Nucleus accumbens (tissue), 56 donors: ENCODE measurements at regions not wholly inside any gene's neighbourhood (a gene's known extent, or its start where the extent isn't known, plus 50 kb on each side); places are given as distances from the start of the nearest gene placed in this dataset.

Experiments used
- DNase-seq, 56 donors: peaks; one replicate each; lab custom pipeline; 2025; lab: John Stamatoyannopoulos, UW

- peak in 5 of 56 donors; percentile 7 to 25 (median 12) for DNase-seq
These were observed 51.1 kb upstream of the ZNF236 start for GRCh38 chr18:76771192-76771799.

- no peak for DNase-seq
These were observed 54.4 kb upstream of the ZNF236 start for GRCh38 chr18:76767954-76768353.

- DNase-seq, result no peak
These were observed 55.9 kb upstream of the ZNF236 start for GRCh38 chr18:76766429-76766828.

- no peak for DNase-seq
These were observed 56.7 kb upstream of the ZNF236 start for GRCh38 chr18:76765649-76766048.

GRCh38 chr18:76764291-76764901 is 58.0 kb upstream of the ZNF236 start:
- peak in 9 of 56 donors; percentile 3 to 54 (median 24) for DNase-seq

- DNase-seq, result no peak
These were observed 63.3 kb upstream of the ZNF236 start for GRCh38 chr18:76759056-76759455.

- no peak for DNase-seq
These were observed 64.4 kb upstream of the ZNF236 start for GRCh38 chr18:76757925-76758324.

GRCh38 chr18:76757335-76757734 is 65.0 kb upstream of the ZNF236 start:
- no peak for DNase-seq

- DNase-seq, result no peak
These were observed 65.7 kb upstream of the ZNF236 start for GRCh38 chr18:76756531-76757253.

GRCh38 chr18:76754351-76754750 is 68.0 kb upstream of the ZNF236 start:
- DNase-seq, result no peak

- no peak for DNase-seq
These were observed 70.0 kb upstream of the ZNF236 start for GRCh38 chr18:76752400-76752799.

- no peak for DNase-seq
These were observed 71.2 kb upstream of the ZNF236 start for GRCh38 chr18:76750917-76751890.

GRCh38 chr18:76750269-76750668 is 72.1 kb upstream of the ZNF236 start:
- no peak for DNase-seq

GRCh38 chr18:76747676-76748075 is 74.7 kb upstream of the ZNF236 start:
- DNase-seq, result no peak

- DNase-seq, result no peak
These were observed 81.0 kb upstream of the ZNF236 start for GRCh38 chr18:76741346-76741745.

- no peak for DNase-seq
These were observed 86.0 kb upstream of the ZNF236 start for GRCh38 chr18:76736309-76736708.

GRCh38 chr18:76730901-76731300 is 91.5 kb upstream of the ZNF236 start:
- DNase-seq, result no peak

GRCh38 chr18:76727589-76727988 is 94.8 kb upstream of the ZNF236 start:
- no peak for DNase-seq

GRCh38 chr18:76725445-76725844 is 96.9 kb upstream of the ZNF236 start:
- DNase-seq, result no peak

- DNase-seq, result no peak
These were observed 99.9 kb upstream of the ZNF236 start for GRCh38 chr18:76722224-76723061.
